ENCODE measurements at regions not wholly inside any gene's neighbourhood (a gene's known extent, or its start where the extent isn't known, plus 50 kb on each side); places are given as distances from the start of the nearest gene placed in this dataset.

DNA sequence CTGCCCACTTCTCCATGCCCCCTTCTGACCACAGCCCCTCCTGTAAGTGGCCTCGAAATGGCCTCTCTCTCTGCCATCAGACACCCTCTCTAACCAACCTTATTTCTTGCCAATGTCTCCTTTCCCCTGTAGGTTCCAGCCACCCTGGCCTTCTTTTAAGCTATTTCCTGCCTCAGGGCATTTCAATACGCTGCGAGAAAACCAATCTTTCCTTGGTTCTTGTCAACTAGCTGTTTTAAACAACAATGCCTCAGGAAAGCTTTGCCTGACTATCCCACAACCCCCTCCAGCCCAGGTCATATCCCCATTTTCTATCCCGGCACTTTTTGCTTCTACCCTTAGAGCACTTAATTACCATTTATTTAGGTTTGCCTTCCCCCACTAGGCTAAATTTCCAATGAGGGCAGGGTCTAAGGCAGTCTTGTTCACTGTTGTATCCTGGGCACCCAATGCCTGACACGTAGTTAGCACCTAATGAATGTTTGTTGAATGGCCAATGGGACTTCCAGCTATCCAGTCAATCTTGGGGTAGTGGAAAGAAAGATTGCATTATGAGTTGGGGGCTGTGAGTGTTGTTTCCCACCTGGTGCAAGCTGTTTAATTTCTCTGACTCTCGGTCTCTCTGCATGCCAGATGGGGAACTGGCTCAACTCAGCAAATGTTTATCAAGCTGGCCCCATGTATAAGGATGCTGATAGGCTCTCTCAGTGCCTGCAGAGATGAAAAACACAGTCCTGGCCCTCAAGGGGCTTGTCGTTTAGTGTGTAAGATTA, 291.2 kb downstream of the SRBD1 start:
- DNase-seq (ENCODE audit: extremely low spot score) = no peak
- ChIA-PET POLR2A (interaction anchor here (1.2 kb wide), 1 partner anchor 11 kb away, joined by 3 read pairs; no protein-coding TSS in a partner anchor), CTCF (no interaction called here)
- TF ChIP-seq SP1 (IDR thresholded peaks at IDR 0.05) = no peak
- no peak for TF ChIP-seq FOXA1 (IDR thresholded peaks at IDR 0.05)

DNA sequence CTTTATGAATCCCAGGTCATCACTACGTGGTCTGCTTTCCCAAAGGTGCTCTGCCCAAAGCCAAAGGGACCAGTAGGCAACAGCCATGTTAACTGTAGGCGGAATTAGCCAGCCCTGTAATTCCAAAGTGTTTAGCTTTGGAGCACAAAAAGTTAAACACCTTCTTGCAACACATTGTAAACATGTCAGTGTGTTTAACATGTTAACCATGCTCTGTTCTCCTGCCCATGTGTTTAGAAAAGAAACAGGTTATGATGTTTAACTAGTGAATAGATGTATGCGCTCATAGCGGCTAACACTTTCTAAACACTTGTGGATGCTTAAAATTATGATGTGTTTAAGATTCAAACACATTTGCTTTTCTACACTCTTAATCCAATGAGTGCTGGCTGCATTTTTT, 292.4 kb downstream of the SRBD1 start:
- TF ChIP-seq NFRKB (IDR thresholded peaks at IDR 0.05) (no peak), FOXA1 (IDR thresholded peaks at IDR 0.05) (no peak), CTBP1 (IDR thresholded peaks at IDR 0.05; ENCODE audit: borderline replicate concordance) (no peak), TARDBP (IDR thresholded peaks at IDR 0.05) (no peak), FOXM1 (IDR thresholded peaks at IDR 0.05; ENCODE audit: borderline replicate concordance) (no peak), HDGF (IDR thresholded peaks at IDR 0.05; ENCODE audit: borderline replicate concordance) (no peak), BHLHE40 (IDR thresholded peaks at IDR 0.05; ENCODE audit: borderline replicate concordance) (no peak), FOXK2 (IDR thresholded peaks at IDR 0.05) (no peak), LEF1 (IDR thresholded peaks at IDR 0.05; ENCODE audit: borderline replicate concordance) (no peak), L3MBTL2 (conservative IDR thresholded peaks at IDR 0.05) (no peak), SP1 (IDR thresholded peaks at IDR 0.05) (no peak), ARNT (IDR thresholded peaks at IDR 0.05) (no peak), SUZ12 (IDR thresholded peaks at IDR 0.05) (no peak), ELF4 (IDR thresholded peaks at IDR 0.05) (no peak), ZNF384 (IDR thresholded peaks at IDR 0.05) (no peak)
- TF ChIP-seq, protein P1, sequence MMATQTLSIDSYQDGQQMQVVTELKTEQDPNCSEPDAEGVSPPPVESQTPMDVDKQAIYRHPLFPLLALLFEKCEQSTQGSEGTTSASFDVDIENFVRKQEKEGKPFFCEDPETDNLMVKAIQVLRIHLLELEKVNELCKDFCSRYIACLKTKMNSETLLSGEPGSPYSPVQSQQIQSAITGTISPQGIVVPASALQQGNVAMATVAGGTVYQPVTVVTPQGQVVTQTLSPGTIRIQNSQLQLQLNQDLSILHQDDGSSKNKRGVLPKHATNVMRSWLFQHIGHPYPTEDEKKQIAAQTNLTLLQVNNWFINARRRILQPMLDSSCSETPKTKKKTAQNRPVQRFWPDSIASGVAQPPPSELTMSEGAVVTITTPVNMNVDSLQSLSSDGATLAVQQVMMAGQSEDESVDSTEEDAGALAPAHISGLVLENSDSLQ (IDR thresholded peaks at IDR 0.05) = no peak
- ChIA-PET CTCF (no interaction called here), POLR2A (no interaction called here)
- DNase-seq (ENCODE audit: extremely low spot score) = no peak

GRCh38 chr2:45316576-45317338, 294.3 kb downstream of the SRBD1 start:
- no peak for TF ChIP-seq HDGF (IDR thresholded peaks at IDR 0.05; ENCODE audit: borderline replicate concordance)
- no peak for TF ChIP-seq FOXK2 (IDR thresholded peaks at IDR 0.05)
- TF ChIP-seq FOXM1 (IDR thresholded peaks at IDR 0.05; ENCODE audit: borderline replicate concordance) = no peak
- TF ChIP-seq L3MBTL2 (conservative IDR thresholded peaks at IDR 0.05) = no peak
- no peak for TF ChIP-seq FOXA1 (IDR thresholded peaks at IDR 0.05)
- TF ChIP-seq NFRKB (IDR thresholded peaks at IDR 0.05) = no peak
- TF ChIP-seq ELF4 (IDR thresholded peaks at IDR 0.05) = no peak
- TF ChIP-seq SUZ12 (IDR thresholded peaks at IDR 0.05) = no peak
- no peak for TF ChIP-seq CTBP1 (IDR thresholded peaks at IDR 0.05; ENCODE audit: borderline replicate concordance)
- no peak for TF ChIP-seq TARDBP (IDR thresholded peaks at IDR 0.05)
- TF ChIP-seq LEF1 (IDR thresholded peaks at IDR 0.05; ENCODE audit: borderline replicate concordance) = no peak
- no peak for TF ChIP-seq BHLHE40 (IDR thresholded peaks at IDR 0.05; ENCODE audit: borderline replicate concordance)
- TF ChIP-seq, protein P1 (IDR thresholded peaks at IDR 0.05) = no peak
- POLR2A ChIA-PET = no interaction called here
- CTCF ChIA-PET = no interaction called here
- DNase-seq (ENCODE audit: extremely low spot score) = no peak

DNA sequence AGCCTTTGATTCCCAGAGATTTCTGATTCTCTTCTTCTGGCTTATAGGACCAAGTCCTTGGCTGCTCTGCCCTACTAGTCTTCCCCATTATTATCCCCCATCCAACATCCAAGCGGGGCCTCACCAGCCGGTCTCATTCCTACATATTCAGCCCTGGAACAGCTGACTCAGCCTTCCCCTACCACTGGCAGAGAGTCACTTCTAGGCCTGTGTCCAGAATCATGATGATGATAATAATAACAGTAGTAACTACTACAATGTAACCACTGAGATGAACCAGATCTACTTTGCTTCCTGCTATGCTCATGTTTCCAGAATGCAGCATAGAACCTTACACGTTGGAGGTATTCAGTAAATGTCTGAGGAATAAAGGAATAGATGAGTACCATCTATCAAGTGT, 295.2 kb downstream of the SRBD1 start:
- no peak for DNase-seq (ENCODE audit: extremely low spot score)
- TF ChIP-seq TARDBP (IDR thresholded peaks at IDR 0.05) (no peak), LEF1 (IDR thresholded peaks at IDR 0.05; ENCODE audit: borderline replicate concordance) (no peak), BHLHE40 (IDR thresholded peaks at IDR 0.05; ENCODE audit: borderline replicate concordance) (no peak), CTBP1 (IDR thresholded peaks at IDR 0.05; ENCODE audit: borderline replicate concordance) (no peak)
- POLR2A ChIA-PET = no interaction called here
- CTCF ChIA-PET = no interaction called here

GRCh38 chr2:45312275-45312674, 298.8 kb downstream of the SRBD1 start:
- POLR2A ChIA-PET = no interaction called here
- TF ChIP-seq FOXK2 (IDR thresholded peaks at IDR 0.05) = no peak
- no peak for TF ChIP-seq ELF4 (IDR thresholded peaks at IDR 0.05)
- no peak for TF ChIP-seq TARDBP (IDR thresholded peaks at IDR 0.05)
- TF ChIP-seq, protein P1 (IDR thresholded peaks at IDR 0.05) = no peak
- no peak for TF ChIP-seq FOXA1 (IDR thresholded peaks at IDR 0.05)
- TF ChIP-seq NFRKB (IDR thresholded peaks at IDR 0.05) = no peak
- TF ChIP-seq FOXM1 (IDR thresholded peaks at IDR 0.05; ENCODE audit: borderline replicate concordance) = no peak
- no peak for TF ChIP-seq CTBP1 (IDR thresholded peaks at IDR 0.05; ENCODE audit: borderline replicate concordance)
- no peak for TF ChIP-seq L3MBTL2 (conservative IDR thresholded peaks at IDR 0.05)
- TF ChIP-seq BHLHE40 (IDR thresholded peaks at IDR 0.05; ENCODE audit: borderline replicate concordance) = no peak
- no peak for TF ChIP-seq SP1 (IDR thresholded peaks at IDR 0.05)
- TF ChIP-seq ZNF384 (IDR thresholded peaks at IDR 0.05) = no peak
- no peak for TF ChIP-seq HDGF (IDR thresholded peaks at IDR 0.05; ENCODE audit: borderline replicate concordance)
- no peak for TF ChIP-seq LEF1 (IDR thresholded peaks at IDR 0.05; ENCODE audit: borderline replicate concordance)
- TF ChIP-seq ARNT (IDR thresholded peaks at IDR 0.05) = no peak
- TF ChIP-seq SUZ12 (IDR thresholded peaks at IDR 0.05) = no peak
- no peak for DNase-seq (ENCODE audit: extremely low spot score)
- CTCF ChIA-PET = no interaction called here

- no peak for DNase-seq (ENCODE audit: extremely low spot score)
- ChIA-PET POLR2A (no interaction called here), CTCF (no interaction called here)
- no peak for TF ChIP-seq ELF4 (IDR thresholded peaks at IDR 0.05)
- TF ChIP-seq SUZ12 (IDR thresholded peaks at IDR 0.05) = no peak
Observed at GRCh38 chr2:45311559-45311958, 299.5 kb downstream of the SRBD1 start.
